Hepatocyte (in vitro differentiated cells): ENCODE measurements at regions not wholly inside any gene's neighbourhood (a gene's known extent, or its start where the extent isn't known, plus 50 kb on each side); places are given as distances from the start of the nearest gene placed in this dataset.
A peak's percentile ranks its signal among the peaks of the same experiment; 100 is the strongest.
"Not testable (repeated sequence)": the region's sequence is repeated elsewhere in the genome, so short reads cannot be mapped to it uniquely, and the experiment has no call there.

ENCODE experiments used
- DNase-seq: peaks from one replicate; pipeline ENCODE4 v3.0.0-alpha.2; 2016; ENCODE audit warnings: low spot score
- H2AFZ ChIP-seq: fragments of 200-600 bp; sonication (generic); 2 replicates; pipeline ENCODE4 v1.6.0; 2016; ENCODE audit warnings: antibody characterized with exemption, mild to moderate bottlenecking
- H3K27ac ChIP-seq: fragments of 200-600 bp; sonication (generic); 2 replicates; pipeline ENCODE4 v1.5.1; 2016; ENCODE audit warnings: mild to moderate bottlenecking
- H3K27me3 ChIP-seq: fragments of 200-600 bp; sonication (generic); 2 replicates; pipeline ENCODE4 v1.6.1; 2016
- H3K36me3 ChIP-seq: fragments of 200-600 bp; sonication (generic); replicated peaks from 2 replicates; pipeline ENCODE4 v1.5.1; 2016; ENCODE audit warnings: low read depth; ENCODE audit not compliant: insufficient read depth
- H3K4me1 ChIP-seq: fragments of 200-600 bp; sonication (generic); 2 replicates; pipeline ENCODE4 v1.5.1; 2016; ENCODE audit warnings: mild to moderate bottlenecking, moderate library complexity; ENCODE audit not compliant: insufficient read depth
- H3K4me2 ChIP-seq: fragments of 200-600 bp; sonication (generic); 2 replicates; pipeline ENCODE4 v1.6.0; 2016
- H3K4me3 ChIP-seq: fragments of 200-600 bp; sonication (generic); 2 replicates; pipeline ENCODE4 v1.5.1; 2016; ENCODE audit warnings: mild to moderate bottlenecking
- H3K79me2 ChIP-seq: fragments of 200-600 bp; sonication (generic); 2 replicates; pipeline ENCODE4 v1.6.0; 2017; ENCODE audit warnings: mild to moderate bottlenecking
- H3K9me2 ChIP-seq: fragments of 200-600 bp; sonication (generic); replicated peaks from 2 replicates; pipeline ENCODE4 v1.6.0; 2017; ENCODE audit warnings: mild to moderate bottlenecking; ENCODE audit not compliant: insufficient read depth
- H3K9me3 ChIP-seq: fragments of 200-600 bp; sonication (generic); 2 replicates; pipeline ENCODE4 v1.5.1; 2016; ENCODE audit warnings: low read depth, mild to moderate bottlenecking
- H4K20me1 ChIP-seq: fragments of 200-600 bp; sonication (generic); 2 replicates; pipeline ENCODE4 v1.6.0; 2016; ENCODE audit warnings: mild to moderate bottlenecking; ENCODE audit not compliant: insufficient read depth, poor library complexity, severe bottlenecking
- EZH2 ChIP-seq: fragments of 200-600 bp; sonication (generic); IDR thresholded peaks from 2 replicates; pipeline ENCODE4 v1.6.1; 2016; ENCODE audit warnings: antibody characterized with exemption, mild to moderate bottlenecking, borderline replicate concordance
- EZH2phosphoT487 ChIP-seq: fragments of 200-600 bp; sonication (generic); IDR thresholded peaks from one replicate; pipeline ENCODE4 v1.6.1; 2018; ENCODE audit warnings: antibody characterized with exemption, mild to moderate bottlenecking, low read depth, moderate library complexity; ENCODE audit not compliant: unreplicated experiment, severe bottlenecking
- WGBS: methylation state at CpG from one replicate; pipeline ENCODE4 v1.1.6; 2016; ENCODE audit warnings: low lambda C conversion rate; ENCODE audit errors: missing lambda C conversion rate; 5-methylcytosine and 5-hydroxymethylcytosine counted together
- TF ChIP-seq, protein P1 (sequence below): fragments of 200-600 bp; sonication (generic); IDR thresholded peaks from 2 replicates; pipeline ENCODE4 v1.5.1; 2016; ENCODE audit warnings: antibody characterized with exemption, mild to moderate bottlenecking; ENCODE audit not compliant: poor library complexity

- Histone ChIP-seq H3K27ac (no peak overlapping the region), H2AFZ (no peak overlapping the region), H3K4me3 (no peak overlapping the region), H3K4me1 (no peaks in the 10 kb centered on the region), H3K36me3 (no peaks in the 10 kb centered on the region), H4K20me1 (no peaks in the 10 kb centered on the region), H3K9me2 (no peaks in the 10 kb centered on the region), H3K4me2 (no peak overlapping the region), H3K9me3 (no peaks in the 10 kb centered on the region), H3K79me2 (no peaks in the 10 kb centered on the region), H3K27me3 (no peaks in the 10 kb centered on the region)
- TF ChIP-seq, protein P1, sequence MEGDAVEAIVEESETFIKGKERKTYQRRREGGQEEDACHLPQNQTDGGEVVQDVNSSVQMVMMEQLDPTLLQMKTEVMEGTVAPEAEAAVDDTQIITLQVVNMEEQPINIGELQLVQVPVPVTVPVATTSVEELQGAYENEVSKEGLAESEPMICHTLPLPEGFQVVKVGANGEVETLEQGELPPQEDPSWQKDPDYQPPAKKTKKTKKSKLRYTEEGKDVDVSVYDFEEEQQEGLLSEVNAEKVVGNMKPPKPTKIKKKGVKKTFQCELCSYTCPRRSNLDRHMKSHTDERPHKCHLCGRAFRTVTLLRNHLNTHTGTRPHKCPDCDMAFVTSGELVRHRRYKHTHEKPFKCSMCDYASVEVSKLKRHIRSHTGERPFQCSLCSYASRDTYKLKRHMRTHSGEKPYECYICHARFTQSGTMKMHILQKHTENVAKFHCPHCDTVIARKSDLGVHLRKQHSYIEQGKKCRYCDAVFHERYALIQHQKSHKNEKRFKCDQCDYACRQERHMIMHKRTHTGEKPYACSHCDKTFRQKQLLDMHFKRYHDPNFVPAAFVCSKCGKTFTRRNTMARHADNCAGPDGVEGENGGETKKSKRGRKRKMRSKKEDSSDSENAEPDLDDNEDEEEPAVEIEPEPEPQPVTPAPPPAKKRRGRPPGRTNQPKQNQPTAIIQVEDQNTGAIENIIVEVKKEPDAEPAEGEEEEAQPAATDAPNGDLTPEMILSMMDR, result no peak
- TF ChIP-seq EZH2 (no peak), EZH2phosphoT487 (no peak)
- DNase-seq, result no peak
- WGBS, result 100% methylated on average over 1 of the region's 1 CpG
These were observed 103.5 kb upstream of the BOD1L1 start for GRCh38 chr4:13731019-13731418.

DNA sequence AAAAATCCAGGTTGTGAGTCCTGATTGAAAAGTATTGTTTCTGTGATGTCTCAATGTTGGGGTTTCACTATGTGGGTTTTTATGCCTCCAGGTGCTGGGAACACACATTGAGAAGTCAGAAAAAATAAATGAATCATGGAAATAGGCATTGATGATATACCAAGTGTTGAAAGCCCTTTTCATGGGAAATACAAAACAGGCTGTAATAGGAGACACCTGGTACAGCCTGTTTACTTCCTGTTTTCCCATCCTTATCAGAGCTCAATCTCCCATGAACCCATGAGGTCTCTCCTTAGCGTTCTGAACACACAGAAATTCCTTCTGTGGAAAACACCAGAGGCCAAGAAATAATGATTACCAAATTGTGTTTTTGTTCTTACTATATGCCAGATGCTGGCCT, 106.3 kb upstream of the BOD1L1 start:
- 28% methylated on average over 1 of the region's 1 CpG for WGBS
- TF ChIP-seq EZH2, result no peak
- no peak for TF ChIP-seq EZH2phosphoT487
- TF ChIP-seq, protein P1, result no peak
- no peak overlapping the region for H3K4me2 ChIP-seq

GRCh38 chr4:13750594-13750993, 123.1 kb upstream of the BOD1L1 start:
- 83% methylated on average over 2 of the region's 2 CpGs for WGBS
- TF ChIP-seq EZH2phosphoT487, result no peak
- TF ChIP-seq, protein P1, result no peak
- TF ChIP-seq EZH2, result no peak
- no peaks in the 10 kb centered on the region for H3K27me3 ChIP-seq
- no peak overlapping the region for H2AFZ ChIP-seq
- H3K9me2 ChIP-seq, result no peaks in the 10 kb centered on the region
- no peaks in the 10 kb centered on the region for H3K79me2 ChIP-seq
- no peaks in the 10 kb centered on the region for H3K36me3 ChIP-seq
- H4K20me1 ChIP-seq, result no peaks in the 10 kb centered on the region
- H3K4me3 ChIP-seq, result no peak overlapping the region
- H3K4me1 ChIP-seq, result no peaks in the 10 kb centered on the region
- no peak overlapping the region for H3K27ac ChIP-seq
- no peak overlapping the region for H3K4me2 ChIP-seq
- no peaks in the 10 kb centered on the region for H3K9me3 ChIP-seq
- peak; percentile 32 for DNase-seq

More for the DNA sequence above, 106.3 kb upstream of the BOD1L1 start:
- Histone ChIP-seq H3K9me2 (no peaks in the 10 kb centered on the region), H4K20me1 (no peaks in the 10 kb centered on the region), H2AFZ (no peak overlapping the region), H3K27me3 (no peaks in the 10 kb centered on the region), H3K9me3 (no peaks in the 10 kb centered on the region), H3K79me2 (no peaks in the 10 kb centered on the region), H3K4me1 (no peaks in the 10 kb centered on the region), H3K36me3 (no peaks in the 10 kb centered on the region), H3K27ac (no peak overlapping the region), H3K4me3 (no peak overlapping the region)
- DNase-seq, result no peak

DNA sequence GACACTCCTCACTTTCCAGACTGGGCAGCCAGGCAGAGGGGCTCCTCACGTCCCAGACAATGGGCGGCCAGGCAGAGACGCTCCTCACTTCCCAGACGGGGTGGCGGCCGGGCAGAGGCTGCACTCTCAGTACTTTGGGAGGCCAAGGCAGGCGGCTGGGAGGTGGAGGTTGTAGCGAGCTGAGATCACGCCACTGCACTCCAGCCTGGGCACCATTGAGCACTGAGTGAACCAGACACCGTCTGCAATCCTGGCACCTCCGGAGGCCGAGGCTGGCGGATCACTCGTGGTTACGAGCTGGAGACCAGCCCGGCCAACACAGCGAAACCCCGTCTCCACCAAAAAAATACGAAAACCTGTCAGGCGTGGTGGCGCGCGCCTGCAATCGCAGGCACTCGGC, 134.1 kb upstream of the BOD1L1 start:
- not testable (repeated sequence) for H3K4me1 ChIP-seq, H3K79me2 ChIP-seq, H3K27ac ChIP-seq, H3K36me3 ChIP-seq, H3K4me3 ChIP-seq, DNase-seq, H4K20me1 ChIP-seq, H3K27me3 ChIP-seq, H3K9me3 ChIP-seq, H2AFZ ChIP-seq, H3K4me2 ChIP-seq, H3K9me2 ChIP-seq
- 94% methylated on average over 18 of the region's 25 CpGs for WGBS
